ENCODE measurements at regions not wholly inside any gene's neighbourhood (a gene's known extent, or its start where the extent isn't known, plus 50 kb on each side); places are given as distances from the start of the nearest gene placed in this dataset.
A peak's percentile ranks its signal among the peaks of the same experiment; 100 is the strongest.

GRCh38 chr17:31674305-31674704 lies 184.7 kb downstream of the COPRS start:
- Mint-ChIP-seq H3K36me3 (peaks cover 0 to 5% (median 0%) of the 10 kb centered on the region in 3 donors), H3K4me1 (peaks cover 0 to 4% of the 10 kb centered on the region in 2 donors), H3K27ac (no peak overlapping the region), H3K27me3 (ENCODE audit: low read depth in 3 of 3) (peaks cover 4 to 20% (median 8%) of the 10 kb centered on the region in 3 donors), H3K9me3 (peaks cover 0 to 1% (median 0%) of the 10 kb centered on the region in 6 donors), H3K4me3 (no peak overlapping the region)
- no peak for DNase-seq

DNA sequence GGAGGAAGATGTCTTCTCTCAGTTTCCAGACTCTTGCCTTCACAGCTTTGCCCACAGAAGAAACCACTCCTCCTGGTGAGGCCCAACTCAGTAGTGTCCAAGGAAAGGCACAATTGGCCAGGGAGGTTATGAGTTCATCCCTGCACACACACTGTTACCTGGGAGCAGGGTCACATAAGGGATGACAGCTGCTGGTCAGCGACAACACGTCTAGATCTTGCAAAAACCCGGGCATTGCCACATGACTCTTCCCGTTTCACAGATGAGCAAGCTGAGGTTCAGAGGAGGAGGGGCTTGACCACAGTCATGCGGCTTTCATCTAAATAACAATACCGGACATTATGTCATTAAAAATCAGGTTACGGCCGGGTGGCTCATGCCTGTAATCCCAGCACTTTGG lies 186.0 kb downstream of the COPRS start:
- Mint-ChIP-seq H3K9me3 (peaks cover 0 to 2% (median 0%) of the 10 kb centered on the region in 6 donors), H3K36me3 (peaks cover 0 to 5% (median 0%) of the 10 kb centered on the region in 3 donors), H3K27me3 (ENCODE audit: low read depth in 3 of 3) (peaks cover 5 to 25% (median 13%) of the 10 kb centered on the region in 3 donors), H3K4me1 (peaks cover 0 to 4% of the 10 kb centered on the region in 2 donors), H3K27ac (no peak overlapping the region), H3K4me3 (no peak overlapping the region)
- DNase-seq: no peak

DNA sequence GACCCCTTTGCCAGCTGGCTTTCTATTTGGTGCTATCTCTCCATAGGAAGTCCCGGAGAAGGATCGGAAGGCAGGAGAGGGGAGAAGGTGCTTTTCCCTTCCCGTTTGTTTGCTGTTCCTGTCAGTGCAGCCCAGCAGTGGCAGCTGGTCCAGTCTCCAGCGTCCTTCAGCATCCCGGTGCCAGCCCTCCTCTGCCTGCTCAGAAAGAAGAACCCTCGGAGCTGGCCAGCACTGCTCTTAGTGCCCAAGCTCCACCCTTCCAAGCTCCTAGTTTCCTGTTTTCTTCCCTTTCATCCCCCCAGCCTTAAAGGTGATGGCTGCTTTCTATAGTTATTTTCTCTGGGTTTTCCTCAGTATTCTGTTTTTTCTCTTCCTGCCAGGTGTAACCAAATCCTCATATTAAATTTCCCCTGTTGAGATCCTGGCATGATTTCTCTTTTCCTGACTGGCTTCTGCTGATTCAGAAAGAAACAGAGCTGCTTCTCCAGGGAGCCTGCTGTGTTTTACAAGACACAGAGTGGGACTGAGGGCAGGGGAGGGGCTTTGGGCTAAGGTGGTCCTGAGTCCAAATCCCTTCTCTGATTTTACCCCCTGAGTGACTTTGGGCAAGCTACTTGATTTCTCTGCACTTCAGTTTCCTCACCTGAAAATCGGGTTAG lies 186.8 kb downstream of the COPRS start:
- peaks cover 0 to 5% (median 0%) of the 10 kb centered on the region in 3 donors for H3K36me3 Mint-ChIP-seq
- peak overlapping the region in 1 of 6 donors; percentile 15 for H3K27ac Mint-ChIP-seq
- no peak for DNase-seq
- H3K4me1 Mint-ChIP-seq: peaks cover 0 to 4% of the 10 kb centered on the region in 2 donors
- H3K4me3 Mint-ChIP-seq: no peak overlapping the region
- H3K9me3 Mint-ChIP-seq: peaks cover 0 to 2% (median 0%) of the 10 kb centered on the region in 6 donors
- peaks cover 5 to 26% (median 11%) of the 10 kb centered on the region in 3 donors for H3K27me3 Mint-ChIP-seq (ENCODE audit: low read depth in 3 of 3)

GRCh38 chr17:31663576-31663975 lies 195.5 kb downstream of the COPRS start:
- no peak overlapping the region for H3K27ac Mint-ChIP-seq
- H3K27me3 Mint-ChIP-seq (ENCODE audit: low read depth in 3 of 3): peaks cover 0 to 15% (median 10%) of the 10 kb centered on the region in 3 donors
- H3K4me1 Mint-ChIP-seq: peaks cover 0 to 6% of the 10 kb centered on the region in 2 donors
- peaks cover 11 to 35% (median 17%) of the 10 kb centered on the region in 6 donors for H3K9me3 Mint-ChIP-seq
- no peak overlapping the region for H3K4me3 Mint-ChIP-seq
- peaks cover 4 to 14% (median 11%) of the 10 kb centered on the region in 3 donors for H3K36me3 Mint-ChIP-seq
- no peak for DNase-seq

- Mint-ChIP-seq H3K27ac (peak overlapping the region in 1 of 6 donors; percentile 62), H3K36me3 (peaks cover 4 to 14% (median 8%) of the 10 kb centered on the region in 3 donors), H3K4me1 (peaks cover 3 to 6% of the 10 kb centered on the region in 2 donors), H3K4me3 (no peak overlapping the region), H3K27me3 (ENCODE audit: low read depth in 3 of 3) (peaks cover 0 to 8% (median 6%) of the 10 kb centered on the region in 3 donors), H3K9me3 (peaks cover 10 to 28% (median 17%) of the 10 kb centered on the region in 6 donors)
- no peak for DNase-seq
Observed at GRCh38 chr17:31660684-31661083, 198.4 kb downstream of the COPRS start.

DNA sequence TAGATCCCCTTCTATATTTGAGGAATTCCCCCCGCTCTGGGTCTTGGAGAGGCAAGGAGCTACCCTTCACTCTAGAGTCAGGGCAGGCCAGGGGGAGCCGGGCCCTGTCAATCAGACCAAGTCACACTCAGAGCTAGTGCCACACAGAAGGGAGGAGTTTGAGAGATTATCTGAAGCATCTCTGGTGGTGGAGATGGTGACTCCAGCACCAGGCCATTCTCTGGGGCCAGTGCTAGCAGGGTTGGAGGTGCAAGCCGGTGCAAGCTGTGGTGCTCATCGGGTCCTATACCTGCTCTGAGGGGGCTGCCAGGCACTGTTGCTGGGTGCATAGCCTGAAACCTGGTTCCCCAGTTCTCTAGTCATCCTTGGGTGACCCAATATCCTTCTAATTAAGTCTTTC lies 201.2 kb downstream of the COPRS start:
- DNase-seq: no peak
- H3K4me3 Mint-ChIP-seq: no peak overlapping the region
- H3K4me1 Mint-ChIP-seq: peaks cover 16 to 21% of the 10 kb centered on the region in 2 donors
- H3K27me3 Mint-ChIP-seq (ENCODE audit: low read depth in 3 of 3): peaks cover 6 to 9% (median 9%) of the 10 kb centered on the region in 3 donors
- H3K9me3 Mint-ChIP-seq: peaks cover 0 to 10% (median 4%) of the 10 kb centered on the region in 6 donors
- peaks cover 0 to 4% (median 0%) of the 10 kb centered on the region in 3 donors for H3K36me3 Mint-ChIP-seq
- H3K27ac Mint-ChIP-seq: peak overlapping the region in 4 of 6 donors; percentile 18 to 90 (median 66)

DNA sequence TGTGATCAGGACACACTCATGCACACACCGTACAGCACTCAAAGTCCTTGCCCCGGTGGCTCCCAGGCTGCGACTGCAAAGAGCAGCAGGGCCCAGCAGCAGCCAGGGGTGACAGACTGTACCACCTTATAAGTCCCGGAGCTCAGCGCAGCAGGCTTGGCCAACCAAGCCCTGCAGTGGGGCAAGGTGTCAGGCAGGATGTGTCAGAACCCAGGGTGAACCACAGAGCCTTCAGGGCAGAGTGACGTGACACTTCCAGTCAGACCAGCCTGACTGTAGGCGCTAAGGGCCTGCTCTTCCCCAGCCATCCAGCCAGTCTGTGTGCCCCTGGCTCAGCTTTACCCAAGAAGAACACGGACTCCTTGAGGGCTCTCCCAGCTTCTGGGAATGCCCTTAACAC lies 204.1 kb downstream of the COPRS start:
- Mint-ChIP-seq H3K36me3 (no peaks in the 10 kb centered on the region), H3K4me3 (peak overlapping the region; percentile 47 to 84 (median 79)), H3K4me1 (peaks cover 16 to 23% of the 10 kb centered on the region in 2 donors), H3K9me3 (peaks cover 0 to 2% (median 0%) of the 10 kb centered on the region in 6 donors), H3K27me3 (ENCODE audit: low read depth in 3 of 3) (peaks cover 6 to 13% (median 9%) of the 10 kb centered on the region in 3 donors), H3K27ac (peak overlapping the region; percentile 84 to 94 (median 92))
- DNase-seq: peak; percentile 83 to 89 (median 87)

DNA sequence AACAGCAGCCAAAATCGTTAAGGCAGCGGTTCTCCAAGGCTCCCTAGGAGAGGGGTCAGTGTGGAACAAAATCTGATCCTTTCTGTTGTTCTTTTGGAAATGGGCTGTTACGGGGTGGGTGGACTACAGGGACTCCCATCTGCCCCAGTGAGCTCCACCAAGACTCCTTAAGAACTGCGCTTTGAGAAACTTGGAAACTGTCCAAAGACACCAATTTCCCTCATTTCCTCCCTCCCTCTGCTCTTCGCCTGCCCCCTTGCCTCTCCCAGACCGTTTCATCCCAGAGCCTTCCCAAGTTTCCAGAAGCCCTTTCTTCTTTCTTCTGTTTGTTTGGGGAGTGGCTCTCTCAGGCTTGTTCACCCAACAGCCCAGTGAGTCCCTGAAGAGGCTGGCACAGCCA lies 205.4 kb downstream of the COPRS start:
- peaks cover 0 to 2% (median 0%) of the 10 kb centered on the region in 6 donors for H3K9me3 Mint-ChIP-seq
- no peaks in the 10 kb centered on the region for H3K36me3 Mint-ChIP-seq
- H3K27ac Mint-ChIP-seq: peak overlapping the region in 5 of 6 donors; percentile 15 to 90 (median 81)

GRCh38 chr17:31650756-31651520 lies 208.1 kb downstream of the COPRS start:
- H3K4me3 Mint-ChIP-seq: no peak overlapping the region
- peaks cover 6 to 13% (median 6%) of the 10 kb centered on the region in 3 donors for H3K27me3 Mint-ChIP-seq (ENCODE audit: low read depth in 3 of 3)
- H3K36me3 Mint-ChIP-seq: no peaks in the 10 kb centered on the region
- no peaks in the 10 kb centered on the region for H3K9me3 Mint-ChIP-seq
- no peak for DNase-seq
- H3K4me1 Mint-ChIP-seq: peaks cover 10 to 21% of the 10 kb centered on the region in 2 donors
- peak overlapping the region in 1 of 6 donors; percentile 39 for H3K27ac Mint-ChIP-seq

More for the DNA sequence above, 205.4 kb downstream of the COPRS start:
- Mint-ChIP-seq H3K27me3 (ENCODE audit: low read depth in 3 of 3) (peaks cover 6 to 13% (median 8%) of the 10 kb centered on the region in 3 donors), H3K4me1 (peaks cover 10 to 23% of the 10 kb centered on the region in 2 donors), H3K4me3 (peak overlapping the region in 1 of 5 donors; percentile 18)
- no peak for DNase-seq

DNA sequence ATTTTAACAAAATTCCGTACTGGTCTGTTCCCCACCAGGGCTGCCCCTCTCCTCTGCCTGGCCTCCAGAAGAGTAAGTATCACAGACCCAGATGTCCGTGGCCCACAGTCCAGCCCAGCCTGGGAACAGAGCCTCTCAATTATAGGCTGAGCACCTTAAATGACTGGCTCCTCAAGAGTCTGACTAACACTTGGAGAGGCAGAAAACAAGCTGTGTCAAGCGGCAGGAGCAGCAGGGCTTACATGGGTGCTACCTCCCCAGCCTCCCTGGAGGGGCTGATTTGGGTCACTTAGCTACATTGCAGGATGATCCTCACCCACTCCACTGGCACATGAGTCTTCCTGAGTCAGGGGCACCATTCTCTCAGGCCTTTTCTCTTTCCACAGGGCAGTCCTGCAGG lies 209.7 kb downstream of the COPRS start:
- H3K36me3 Mint-ChIP-seq: no peaks in the 10 kb centered on the region
- H3K27me3 Mint-ChIP-seq (ENCODE audit: low read depth in 3 of 3): peaks cover 3 to 8% (median 4%) of the 10 kb centered on the region in 3 donors
- no peaks in the 10 kb centered on the region for H3K9me3 Mint-ChIP-seq
- no peak for DNase-seq
- peaks cover 0 to 9% of the 10 kb centered on the region in 2 donors for H3K4me1 Mint-ChIP-seq
- H3K27ac Mint-ChIP-seq: no peak overlapping the region
- no peak overlapping the region for H3K4me3 Mint-ChIP-seq

DNA sequence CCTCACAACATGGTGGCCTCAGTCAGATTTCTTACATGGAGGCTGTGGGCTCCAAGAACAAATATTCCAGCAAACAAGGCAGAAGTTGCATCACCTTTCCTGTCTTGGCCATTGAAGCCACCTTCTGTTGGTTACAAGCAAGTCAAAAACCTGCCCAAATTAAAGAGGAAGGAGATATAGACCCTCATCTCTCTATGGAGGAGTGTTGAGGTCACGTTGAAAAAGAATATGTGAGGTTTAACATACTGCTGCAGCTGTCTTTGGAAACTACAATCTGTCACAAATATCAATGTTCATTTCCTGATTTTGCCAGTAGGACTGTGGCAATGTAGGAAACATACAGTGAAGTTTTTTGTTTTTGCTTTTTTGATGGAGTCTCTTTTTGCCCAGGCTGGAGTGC lies 211.4 kb downstream of the COPRS start:
- Mint-ChIP-seq H3K27me3 (ENCODE audit: low read depth in 3 of 3) (peaks cover 0 to 4% (median 3%) of the 10 kb centered on the region in 3 donors), H3K27ac (peak overlapping the region in 1 of 6 donors; percentile 6), H3K9me3 (peaks cover 0 to 2% (median 0%) of the 10 kb centered on the region in 6 donors), H3K36me3 (no peaks in the 10 kb centered on the region), H3K4me1 (peaks cover 0 to under 1% of the 10 kb centered on the region in 2 donors), H3K4me3 (no peak overlapping the region)
- DNase-seq: no peak

- Mint-ChIP-seq H3K36me3 (no peaks in the 10 kb centered on the region), H3K9me3 (peaks cover 0 to 2% (median 0%) of the 10 kb centered on the region in 6 donors), H3K27ac (no peak overlapping the region), H3K27me3 (ENCODE audit: low read depth in 3 of 3) (peaks cover 3 to 4% (median 4%) of the 10 kb centered on the region in 3 donors), H3K4me3 (no peak overlapping the region), H3K4me1 (no peaks in the 10 kb centered on the region)
- no peak for DNase-seq
Observed at GRCh38 chr17:31646642-31647041, 212.4 kb downstream of the COPRS start.

- Mint-ChIP-seq H3K36me3 (peaks cover 0 to 3% (median 0%) of the 10 kb centered on the region in 3 donors), H3K27ac (no peak overlapping the region)
- no peak for DNase-seq
Observed at GRCh38 chr17:31645351-31645750, 213.7 kb downstream of the COPRS start.

More at GRCh38 chr17:31645351-31645750, 213.7 kb downstream of the COPRS start:
- Mint-ChIP-seq H3K4me3 (no peak overlapping the region), H3K27me3 (ENCODE audit: low read depth in 3 of 3) (peaks cover 4 to 9% (median 6%) of the 10 kb centered on the region in 3 donors), H3K9me3 (peaks cover 0 to 6% (median under 1%) of the 10 kb centered on the region in 6 donors), H3K4me1 (no peaks in the 10 kb centered on the region)
